H1 (cell line): ENCODE measurements at regions not wholly inside any gene's neighbourhood (a gene's known extent, or its start where the extent isn't known, plus 50 kb on each side); places are given as distances from the start of the nearest gene placed in this dataset.

Source experiments
- CTCF ChIA-PET: fragments of 300-600 bp; sonication (Branson Sonifier 250); formaldehyde crosslinking; loops from one replicate; lab custom pipeline; 2021; ENCODE audit not compliant: partially characterized antibody; lab: Charles Lee
- POLR2A ChIA-PET: fragments of 300-600 bp; sonication (Branson Sonifier 250); formaldehyde crosslinking; loops from one replicate; lab custom pipeline; 2021; ENCODE audit warnings: inconsistent platforms; ENCODE audit not compliant: partially characterized antibody; lab: Charles Lee
- DNase-seq, 2 experiments: peaks; one replicate each; pipeline versions ENCODE4 v3.0.0 to v3.0.0-alpha.2; 2010 to 2022; ENCODE audit warnings: low spot score in 2 of 2, low read depth in 1 of 2, mixed read lengths in 1 of 2
- FAIRE-seq: peaks from 2 replicates; lab custom pipeline; 2011; peaks lifted over from hg19 to GRCh38; lab: Jason Lieb, UNC
- H2AFZ ChIP-seq: 2 replicates; pipeline ENCODE4 v1.8.1; 2012; ENCODE audit warnings: low read length, inconsistent platforms
- H2AK5ac ChIP-seq: 2 replicates; pipeline ENCODE4 v1.6.1; 2013; ENCODE audit warnings: low read depth, low read length
- H2BK120ac ChIP-seq: replicated peaks from 2 replicates; pipeline ENCODE3; 2013; ENCODE audit warnings: low read depth, low read length, inconsistent platforms
- H2BK12ac ChIP-seq: 2 replicates; pipeline ENCODE4 v1.6.1; 2013; ENCODE audit warnings: low read depth, low read length
- H2BK15ac ChIP-seq: 2 replicates; pipeline ENCODE4 v1.6.1; 2013; ENCODE audit warnings: low read length
- H2BK20ac ChIP-seq: 2 replicates; pipeline ENCODE4 v1.6.1; 2013; ENCODE audit warnings: low read length
- H2BK5ac ChIP-seq: 2 replicates; pipeline ENCODE4 v1.6.1; 2013; ENCODE audit warnings: low read depth, low read length
- H3K14ac ChIP-seq: 2 replicates; pipeline ENCODE4 v1.6.1; 2013; ENCODE audit warnings: inconsistent platforms; ENCODE audit not compliant: insufficient read length
- H3K18ac ChIP-seq: 2 replicates; pipeline ENCODE4 v1.6.1; 2013; ENCODE audit warnings: low read length; ENCODE audit errors: extremely low read depth
- H3K23ac ChIP-seq: 2 replicates; pipeline ENCODE4 v1.6.1; 2013; ENCODE audit warnings: inconsistent platforms; ENCODE audit not compliant: insufficient read length
- H3K23me2 ChIP-seq: 2 replicates; pipeline ENCODE4 v1.6.1; 2013; ENCODE audit warnings: low read depth, low read length
- H3K27ac ChIP-seq: 2 replicates; pipeline ENCODE4 v1.6.1; 2011; ENCODE audit warnings: low read depth, low read length, inconsistent platforms
- H3K27me3 ChIP-seq, 4 experiments: replicated peaks in 1 of 4; 1 replicate in 1 of 4; 2 replicates in 3 of 4; pipeline versions ENCODE4 v1.6.1 to v1.8.1; 2011 to 2013; ENCODE audit warnings: low read length in 3 of 4, mild to moderate bottlenecking in 3 of 4, inconsistent platforms in 2 of 4, mixed read lengths in 2 of 4, moderate library complexity in 1 of 4; ENCODE audit not compliant: control insufficient read depth in 3 of 4, insufficient read depth in 3 of 4; ENCODE audit errors: extremely low read depth in 1 of 4
- H3K36me3 ChIP-seq, 4 experiments: 2 replicates each; pipeline versions ENCODE4 v1.6.1 to v1.8.1; 2011 to 2013; ENCODE audit warnings: mild to moderate bottlenecking in 4 of 4, low read length in 3 of 4, moderate library complexity in 2 of 4, control low read depth in 1 of 4, inconsistent platforms in 1 of 4; ENCODE audit not compliant: insufficient read depth in 4 of 4, control insufficient read depth in 2 of 4
- H3K4ac ChIP-seq: replicated peaks from 2 replicates; pipeline ENCODE3; 2013; ENCODE audit warnings: low read length, low read depth, mixed read lengths, inconsistent platforms; ENCODE audit not compliant: insufficient read length
- H3K4me1 ChIP-seq, 4 experiments: replicated peaks in 1 of 4; 1 replicate in 1 of 4; 2 replicates in 3 of 4; pipeline versions ENCODE4 v1.6.1 to v1.8.1; 2011 to 2013; ENCODE audit warnings: low read length in 3 of 4, inconsistent platforms in 2 of 4, mixed read lengths in 1 of 4; ENCODE audit not compliant: insufficient read depth in 4 of 4, control insufficient read depth in 3 of 4
- H3K4me2 ChIP-seq, 2 experiments: 2 replicates each; pipeline versions ENCODE4 v1.6.1 to v1.8.1; 2011 to 2013; ENCODE audit warnings: low read depth in 2 of 2, low read length in 2 of 2, control low read depth in 1 of 2, inconsistent platforms in 1 of 2, mild to moderate bottlenecking in 1 of 2; ENCODE audit not compliant: insufficient read depth in 1 of 2
- H3K4me3 ChIP-seq, 4 experiments: fragments of 200-600, 300-600 bp in 1 of 4; sonication (generic), shearing (Covaris generic), sonication (Bioruptor Twin) in 1 of 4; 2 replicates each; pipeline versions ENCODE4 v1.5.1 to v1.8.1; 2011 to 2016; ENCODE audit warnings: low read length in 4 of 4, low read depth in 3 of 4, control low read depth in 2 of 4, inconsistent platforms in 2 of 4, mild to moderate bottlenecking in 2 of 4, mixed read lengths in 1 of 4, moderate library complexity in 1 of 4; ENCODE audit not compliant: insufficient read depth in 2 of 4; ENCODE audit errors: extremely low read depth in 1 of 4
- H3K56ac ChIP-seq: replicated peaks from 2 replicates; pipeline ENCODE3; 2013; ENCODE audit warnings: low read depth, mild to moderate bottlenecking, mixed read lengths, low read length, inconsistent platforms; ENCODE audit not compliant: insufficient read length
- H3K79me1 ChIP-seq: 2 replicates; pipeline ENCODE4 v1.6.1; 2013; ENCODE audit warnings: low read depth, low read length, control low read depth
- H3K79me2 ChIP-seq, 2 experiments: 2 replicates each; pipeline versions ENCODE4 v1.6.1 to v1.8.1; 2012 to 2013; ENCODE audit warnings: low read length in 2 of 2, mild to moderate bottlenecking in 2 of 2, inconsistent platforms in 1 of 2; ENCODE audit not compliant: insufficient read depth in 2 of 2, control insufficient read depth in 1 of 2
- H3K9ac ChIP-seq, 4 experiments: replicated peaks in 1 of 4; 1 replicate in 1 of 4; 2 replicates in 3 of 4; pipeline versions ENCODE4 v1.6.1 to v1.8.1; 2011 to 2013; ENCODE audit warnings: low read depth in 3 of 4, low read length in 3 of 4, control low read depth in 2 of 4, mild to moderate bottlenecking in 2 of 4, moderate library complexity in 2 of 4, inconsistent platforms in 1 of 4; ENCODE audit errors: extremely low read depth in 1 of 4
- H3K9me3 ChIP-seq, 2 experiments: 2 replicates each; pipeline versions ENCODE4 v1.6.1 to v1.8.1; 2012 to 2013; ENCODE audit warnings: mild to moderate bottlenecking in 2 of 2, moderate library complexity in 2 of 2, control low read depth in 1 of 2, inconsistent platforms in 1 of 2, low read depth in 1 of 2, low read length in 1 of 2, mixed read lengths in 1 of 2; ENCODE audit not compliant: insufficient read depth in 2 of 2
- H4K20me1 ChIP-seq, 2 experiments: replicated peaks in 1 of 2; 2 replicates each; pipeline versions ENCODE3 to v1.8.1; 2011 to 2013; ENCODE audit warnings: inconsistent platforms in 2 of 2, low read length in 2 of 2, mild to moderate bottlenecking in 1 of 2; ENCODE audit not compliant: insufficient read depth in 2 of 2, control insufficient read depth in 1 of 2
- H4K5ac ChIP-seq: 2 replicates; pipeline ENCODE4 v1.6.1; 2013; ENCODE audit warnings: low read length, low read depth, mixed read lengths, inconsistent platforms; ENCODE audit not compliant: insufficient read length
- H4K8ac ChIP-seq: 2 replicates; pipeline ENCODE4 v1.8.0; 2013; ENCODE audit warnings: mild to moderate bottlenecking, moderate library complexity, low read length, inconsistent platforms; ENCODE audit not compliant: insufficient read depth; ENCODE audit errors: extremely low read depth
- H4K91ac ChIP-seq: replicated peaks from 2 replicates; pipeline ENCODE3; 2013; ENCODE audit warnings: low read length, mixed read lengths, inconsistent platforms; ENCODE audit not compliant: insufficient read length
- ASH2L ChIP-seq: fragments of 200-600, 300-600 bp; sonication (generic); IDR thresholded peaks from one replicate; pipeline ENCODE4 v1.7.1; 2017; ENCODE audit warnings: low read length
- CBX8 ChIP-seq: fragments of 300-800, 300-1000 bp; sonication (generic); IDR thresholded peaks from 2 replicates; pipeline ENCODE4 v1.7.1; 2016; ENCODE audit warnings: low read depth, low read length, borderline replicate concordance
- JUN ChIP-seq: IDR thresholded peaks from 2 replicates; pipeline ENCODE4 v1.6.1; 2011; ENCODE audit warnings: low read depth, mild to moderate bottlenecking, improper control_type of control experiment, low read length
- KDM4A ChIP-seq: IDR thresholded peaks from one replicate; pipeline ENCODE4 v1.7.1; 2012; ENCODE audit warnings: low read depth, mild to moderate bottlenecking, moderate library complexity, low read length, inconsistent platforms; ENCODE audit not compliant: severe bottlenecking
- MAFK ChIP-seq: IDR thresholded peaks from 2 replicates; pipeline ENCODE4 v1.6.1; 2012; ENCODE audit warnings: low read depth, mild to moderate bottlenecking, improper control_type of control experiment, low read length
- RFX5 ChIP-seq: IDR thresholded peaks from 2 replicates; pipeline ENCODE4 v1.6.1; 2011; ENCODE audit warnings: low read depth, low read length, improper control_type of control experiment, borderline replicate concordance
- TAF1 ChIP-seq: IDR thresholded peaks from 2 replicates; pipeline ENCODE4 v1.6.1; 2011; ENCODE audit warnings: mild to moderate bottlenecking, low read depth, low read length
- YY1 ChIP-seq: IDR thresholded peaks from 2 replicates; pipeline ENCODE4 v1.6.1; 2011; ENCODE audit warnings: low read depth, mild to moderate bottlenecking, low read length
- WGBS, 2 experiments: shearing (Covaris generic) in 1 of 2; methylation state at CpG; one replicate each; pipeline versions ENCODE4 v1.1.6 to v1.1.7; 2013 to 2015; ENCODE audit warnings: low lambda C conversion rate in 2 of 2, mixed read lengths in 2 of 2, inconsistent platforms in 1 of 2, low coverage in 1 of 2, missing lambda C conversion rate in 1 of 2; ENCODE audit not compliant: insufficient replicate concordance in 2 of 2, insufficient coverage in 1 of 2, insufficient read length in 1 of 2; ENCODE audit errors: extremely low coverage in 1 of 2, missing lambda C conversion rate in 1 of 2; 5-methylcytosine and 5-hydroxymethylcytosine counted together
- TF ChIP-seq, protein P1 (sequence below): IDR thresholded peaks from 2 replicates; pipeline ENCODE4 v1.6.1; 2012; ENCODE audit warnings: low read length, inconsistent platforms
- TF ChIP-seq, protein P2 (sequence below), 3 experiments: IDR thresholded peaks; 1 replicate in 2 of 3; 2 replicates in 1 of 3; pipeline versions ENCODE4 v1.5.1 to v1.6.1; 2011; ENCODE audit warnings: low read length in 3 of 3, mild to moderate bottlenecking in 3 of 3, inconsistent platforms in 2 of 3, low read depth in 1 of 3, moderate library complexity in 1 of 3; ENCODE audit not compliant: insufficient read depth in 1 of 3; ENCODE audit errors: control extremely low read depth in 1 of 3

GRCh38 chr14:40899435-40899834 is 707.2 kb upstream of the LRFN5 start:
- FAIRE-seq, result no peak
- Histone ChIP-seq H3K4me2 (no peak overlapping the region), H3K9ac (no peak overlapping the region), H2AFZ (no peak overlapping the region), H3K4me3 (no peak overlapping the region), H4K8ac (no peak overlapping the region), H2BK12ac (no peak overlapping the region), H2BK5ac (no peak overlapping the region), H3K14ac (no peak overlapping the region), H4K20me1 (no peaks in the 10 kb centered on the region), H3K36me3 (no peaks in the 10 kb centered on the region), H3K27ac (no peak overlapping the region), H3K4me1 (no peaks in the 10 kb centered on the region), H3K23me2 (no peaks in the 10 kb centered on the region), H3K79me1 (no peaks in the 10 kb centered on the region), H2AK5ac (no peak overlapping the region), H2BK120ac (no peak overlapping the region), H3K79me2 (no peaks in the 10 kb centered on the region), H3K9me3 (no peaks in the 10 kb centered on the region), H2BK20ac (no peak overlapping the region), H4K91ac (no peak overlapping the region), H3K18ac (no peak overlapping the region), H3K4ac (no peak overlapping the region), H2BK15ac (no peak overlapping the region), H3K27me3 (no peaks in the 10 kb centered on the region), H4K5ac (no peak overlapping the region), H3K56ac (no peak overlapping the region), H3K23ac (no peak overlapping the region)
- ChIA-PET POLR2A (no interaction called here), CTCF (interaction anchor here (0.6 kb wide), 1 partner anchor 701 kb away, joined by 3 read pairs; no protein-coding TSS in a partner anchor)
- 91% methylated on average over 2 of the region's 2 CpGs; no CpG with 5 or more reads in 1 of the 2 experiments for WGBS, 2 experiments
- DNase-seq, result no peak
- TF ChIP-seq CBX8 (no peak), TAF1 (no peak), KDM4A (no peak), JUN (no peak), ASH2L (no peak), YY1 (no peak), MAFK (no peak), RFX5 (no peak)
- TF ChIP-seq, protein P1, sequence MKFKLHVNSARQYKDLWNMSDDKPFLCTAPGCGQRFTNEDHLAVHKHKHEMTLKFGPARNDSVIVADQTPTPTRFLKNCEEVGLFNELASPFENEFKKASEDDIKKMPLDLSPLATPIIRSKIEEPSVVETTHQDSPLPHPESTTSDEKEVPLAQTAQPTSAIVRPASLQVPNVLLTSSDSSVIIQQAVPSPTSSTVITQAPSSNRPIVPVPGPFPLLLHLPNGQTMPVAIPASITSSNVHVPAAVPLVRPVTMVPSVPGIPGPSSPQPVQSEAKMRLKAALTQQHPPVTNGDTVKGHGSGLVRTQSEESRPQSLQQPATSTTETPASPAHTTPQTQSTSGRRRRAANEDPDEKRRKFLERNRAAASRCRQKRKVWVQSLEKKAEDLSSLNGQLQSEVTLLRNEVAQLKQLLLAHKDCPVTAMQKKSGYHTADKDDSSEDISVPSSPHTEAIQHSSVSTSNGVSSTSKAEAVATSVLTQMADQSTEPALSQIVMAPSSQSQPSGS, result no peak
- TF ChIP-seq, protein P2, sequence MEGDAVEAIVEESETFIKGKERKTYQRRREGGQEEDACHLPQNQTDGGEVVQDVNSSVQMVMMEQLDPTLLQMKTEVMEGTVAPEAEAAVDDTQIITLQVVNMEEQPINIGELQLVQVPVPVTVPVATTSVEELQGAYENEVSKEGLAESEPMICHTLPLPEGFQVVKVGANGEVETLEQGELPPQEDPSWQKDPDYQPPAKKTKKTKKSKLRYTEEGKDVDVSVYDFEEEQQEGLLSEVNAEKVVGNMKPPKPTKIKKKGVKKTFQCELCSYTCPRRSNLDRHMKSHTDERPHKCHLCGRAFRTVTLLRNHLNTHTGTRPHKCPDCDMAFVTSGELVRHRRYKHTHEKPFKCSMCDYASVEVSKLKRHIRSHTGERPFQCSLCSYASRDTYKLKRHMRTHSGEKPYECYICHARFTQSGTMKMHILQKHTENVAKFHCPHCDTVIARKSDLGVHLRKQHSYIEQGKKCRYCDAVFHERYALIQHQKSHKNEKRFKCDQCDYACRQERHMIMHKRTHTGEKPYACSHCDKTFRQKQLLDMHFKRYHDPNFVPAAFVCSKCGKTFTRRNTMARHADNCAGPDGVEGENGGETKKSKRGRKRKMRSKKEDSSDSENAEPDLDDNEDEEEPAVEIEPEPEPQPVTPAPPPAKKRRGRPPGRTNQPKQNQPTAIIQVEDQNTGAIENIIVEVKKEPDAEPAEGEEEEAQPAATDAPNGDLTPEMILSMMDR (IDR thresholded peaks at IDR 0.05; ENCODE audit: control extremely low read depth in 1 of 3, insufficient read depth in 1 of 3, low read depth in 1 of 3, low read length in 3 of 3), result no peak
